Lower lobe of right lung (tissue), 2 donors: ENCODE measurements at regions not wholly inside any gene's neighbourhood (a gene's known extent, or its start where the extent isn't known, plus 50 kb on each side); places are given as distances from the start of the nearest gene placed in this dataset.
A peak's percentile ranks its signal among the peaks of the same experiment; 100 is the strongest.

Experiments used
- ATAC-seq, 2 donors: fragments of 200-7000 bp; cut with Tn5 transposase; one replicate each; pipeline ENCODE4 v1.9.1; 2020 to 2022; ENCODE audit warnings: mild to moderate bottlenecking in 2 of 2, moderate library complexity in 2 of 2
- DNase-seq: peaks from one replicate; pipeline ENCODE4 v3.0.0-alpha.2; 2020
- H3K27ac ChIP-seq: fragments of 200-600 bp; one replicate; pipeline ENCODE4 v1.8.0; 2022
- H3K27me3 ChIP-seq: fragments of 200-600 bp; one replicate; pipeline ENCODE4 v1.8.0; 2022; ENCODE audit warnings: low read depth
- H3K36me3 ChIP-seq: fragments of 200-600 bp; one replicate; pipeline ENCODE4 v1.8.0; 2022; ENCODE audit warnings: mild to moderate bottlenecking
- H3K4me1 ChIP-seq: fragments of 200-600 bp; one replicate; pipeline ENCODE4 v1.8.0; 2022
- H3K4me3 ChIP-seq: fragments of 200-600 bp; one replicate; pipeline ENCODE4 v1.8.0; 2022; ENCODE audit warnings: mild to moderate bottlenecking
- H3K9me3 ChIP-seq: fragments of 200-600 bp; one replicate; pipeline ENCODE4 v1.8.0; 2022
- CTCF ChIP-seq: fragments of 200-600 bp; IDR thresholded peaks from one replicate; pipeline ENCODE4 v1.8.0; 2022; ENCODE audit warnings: antibody characterized with exemption, mild to moderate bottlenecking
- intact Hi-C: fragments of 100-400 bp; cut with DNase I; formaldehyde crosslinking; loops from one replicate; pipeline ENCODE4 v1.11.0; 2022
- donor health status: DM: no; HTN: yes; CAD: no; lungs with severe emphysema.

- peak overlapping the region; percentile 24 for H3K4me3 ChIP-seq
- H3K27me3 ChIP-seq: no peaks in the 10 kb centered on the region
- no peaks in the 10 kb centered on the region for H3K9me3 ChIP-seq
- H3K27ac ChIP-seq: peak overlapping the region; percentile 80
- H3K4me1 ChIP-seq: peaks cover 35% of the 10 kb centered on the region
- intact Hi-C loops: no loop called here
- ATAC-seq: peak; percentile 97 to 98
- DNase-seq: peak; percentile 95
- no peaks in the 10 kb centered on the region for H3K36me3 ChIP-seq
- TF ChIP-seq CTCF: no peak
Measured at GRCh38 chr2:12456293-12457106, 260.2 kb upstream of the TRIB2 start.

- Histone ChIP-seq H3K36me3 (no peaks in the 10 kb centered on the region), H3K4me1 (peaks cover 23% of the 10 kb centered on the region), H3K27me3 (no peaks in the 10 kb centered on the region), H3K4me3 (no peak overlapping the region), H3K9me3 (no peaks in the 10 kb centered on the region), H3K27ac (peak overlapping the region; percentile 80)
- no peak for TF ChIP-seq CTCF
- DNase-seq: no peak
- ATAC-seq: peak; percentile 26 to 51
- intact Hi-C loops: no loop called here
Measured at GRCh38 chr2:12457831-12458230, 258.9 kb upstream of the TRIB2 start.

- ATAC-seq: no peak
- no peak for TF ChIP-seq CTCF
Measured at GRCh38 chr2:12463189-12463588, 253.5 kb upstream of the TRIB2 start.

GRCh38 chr2:12465631-12466135, 251.1 kb upstream of the TRIB2 start:
- Histone ChIP-seq H3K9me3 (no peaks in the 10 kb centered on the region), H3K27ac (no peak overlapping the region), H3K36me3 (no peaks in the 10 kb centered on the region), H3K4me1 (no peaks in the 10 kb centered on the region), H3K4me3 (no peak overlapping the region), H3K27me3 (no peaks in the 10 kb centered on the region)
- peak; percentile 61 to 65 for ATAC-seq
- TF ChIP-seq CTCF: no peak
- intact Hi-C loops: no loop called here
- no peak for DNase-seq

More at GRCh38 chr2:12463189-12463588, 253.5 kb upstream of the TRIB2 start:
- no peak overlapping the region for H3K4me3 ChIP-seq
- H3K27ac ChIP-seq: no peak overlapping the region
- DNase-seq: no peak
- H3K27me3 ChIP-seq: no peaks in the 10 kb centered on the region
- H3K36me3 ChIP-seq: no peaks in the 10 kb centered on the region
- H3K4me1 ChIP-seq: no peaks in the 10 kb centered on the region
- intact Hi-C loops: no loop called here
- H3K9me3 ChIP-seq: no peaks in the 10 kb centered on the region

GRCh38 chr2:12467303-12467702, 249.4 kb upstream of the TRIB2 start:
- Histone ChIP-seq H3K27ac (no peak overlapping the region), H3K36me3 (no peaks in the 10 kb centered on the region), H3K27me3 (no peaks in the 10 kb centered on the region), H3K4me3 (no peak overlapping the region), H3K9me3 (no peaks in the 10 kb centered on the region), H3K4me1 (no peaks in the 10 kb centered on the region)
- intact Hi-C loops: no loop called here
- DNase-seq (no peak), ATAC-seq (no peak)
- no peak for TF ChIP-seq CTCF
